DMS79 (cell line): ENCODE measurements at regions not wholly inside any gene's neighbourhood (a gene's known extent, or its start where the extent isn't known, plus 50 kb on each side); places are given as distances from the start of the nearest gene placed in this dataset.

ENCODE experiments used
- DNase-seq: peaks from one replicate; lab custom pipeline; 2025; lab: John Stamatoyannopoulos, UW

- no peak for DNase-seq
Measured at GRCh38 chr18:10009321-10010144, 95.7 kb downstream of the VAPA start.

GRCh38 chr18:10010611-10011015 lies 96.8 kb downstream of the VAPA start:
- DNase-seq, result no peak

GRCh38 chr18:10011061-10011460 lies 97.2 kb downstream of the VAPA start:
- DNase-seq, result no peak

GRCh38 chr18:10011751-10012150 lies 97.9 kb downstream of the VAPA start:
- no peak for DNase-seq

GRCh38 chr18:10012526-10012925 lies 98.7 kb downstream of the VAPA start:
- DNase-seq, result no peak

- no peak for DNase-seq
Measured at GRCh38 chr18:10013621-10014543, 100.1 kb downstream of the VAPA start.

- DNase-seq, result no peak
Measured at GRCh38 chr18:10015288-10015701, 101.5 kb downstream of the VAPA start.

GRCh38 chr18:10015941-10016819 lies 102.4 kb downstream of the VAPA start:
- DNase-seq, result no peak

- DNase-seq, result no peak
Measured at GRCh38 chr18:10017043-10017442, 103.2 kb downstream of the VAPA start.

GRCh38 chr18:10018289-10018688 lies 104.5 kb downstream of the VAPA start:
- DNase-seq, result no peak

GRCh38 chr18:10020171-10020570 lies 106.4 kb downstream of the VAPA start:
- peak; percentile 44 for DNase-seq

GRCh38 chr18:10022365-10022764 lies 108.5 kb downstream of the VAPA start:
- DNase-seq, result no peak

- peak; percentile 19 for DNase-seq
Measured at GRCh38 chr18:10023853-10024570, 110.2 kb downstream of the VAPA start.

- no peak for DNase-seq
Measured at GRCh38 chr18:10025711-10026670, 112.2 kb downstream of the VAPA start.

GRCh38 chr18:10027031-10027430 lies 113.2 kb downstream of the VAPA start:
- no peak for DNase-seq

GRCh38 chr18:10027461-10027860 lies 113.6 kb downstream of the VAPA start:
- DNase-seq, result no peak

- no peak for DNase-seq
Measured at GRCh38 chr18:10029711-10030110, 115.9 kb downstream of the VAPA start.

GRCh38 chr18:10030816-10031541 lies 117.2 kb downstream of the VAPA start:
- DNase-seq, result no peak

- no peak for DNase-seq
Measured at GRCh38 chr18:10032331-10033015, 118.7 kb downstream of the VAPA start.
